ENCODE measurements at regions not wholly inside any gene's neighbourhood (a gene's known extent, or its start where the extent isn't known, plus 50 kb on each side); places are given as distances from the start of the nearest gene placed in this dataset.

DNA sequence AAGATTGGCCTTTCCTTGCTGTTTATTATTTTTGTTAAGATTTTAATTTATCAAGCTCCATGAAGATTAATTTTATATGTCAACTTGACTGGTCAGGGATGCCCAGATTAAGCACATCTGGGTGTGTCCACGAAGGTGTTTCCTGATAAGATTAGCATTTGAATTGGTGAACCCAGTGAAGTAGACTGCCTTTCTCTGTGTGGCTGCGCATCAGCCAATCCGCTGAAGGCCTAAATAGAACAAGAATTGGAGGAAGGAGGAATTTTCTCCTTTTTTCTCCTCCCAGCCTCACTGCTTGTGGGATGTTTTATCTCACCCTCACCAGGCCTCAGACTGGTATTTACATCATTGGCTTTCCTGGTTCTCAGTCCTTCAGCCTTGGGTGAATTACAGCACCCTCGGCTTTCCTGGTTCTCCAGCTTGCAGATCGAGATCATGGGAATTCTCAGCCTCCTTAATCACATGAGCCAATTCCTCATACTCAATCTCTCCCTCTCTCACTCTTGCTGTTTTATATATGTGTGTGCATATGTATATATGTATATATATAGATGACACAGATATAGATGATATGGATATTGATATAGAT, 135.4 kb upstream of the SPEF2 start:
- no peak for DNase-seq (ENCODE audit: low spot score)
- FAIRE-seq: no peak
- H3K27me3 ChIP-seq (ENCODE audit: control insufficient read depth in 1 of 2, insufficient read depth in 2 of 2, low read length in 2 of 2): no peaks in the 10 kb centered on the region
- no peaks in the 10 kb centered on the region for H3K9me3 ChIP-seq (ENCODE audit: low read length)
- TF ChIP-seq SP4 (CRISPR knock-in tag; IDR thresholded peaks at IDR 0.05) (no peak), IRF2 (CRISPR knock-in tag; IDR thresholded peaks at IDR 0.05) (no peak), ZNF253 (CRISPR knock-in tag; IDR thresholded peaks at IDR 0.05; ENCODE audit: borderline replicate concordance) (no peak), HDAC2 (CRISPR knock-in tag; IDR thresholded peaks at IDR 0.05) (no peak), ELF3 (CRISPR knock-in tag; IDR thresholded peaks at IDR 0.05) (no peak), PHB2 (IDR thresholded peaks at IDR 0.05; ENCODE audit: partially characterized antibody) (no peak), CENPX (CRISPR knock-in tag; IDR thresholded peaks at IDR 0.05) (no peak), ZMAT3 (CRISPR knock-in tag; conservative IDR thresholded peaks at IDR 0.05) (no peak), RARA (CRISPR knock-in tag; IDR thresholded peaks at IDR 0.05) (no peak), ZBTB20 (CRISPR knock-in tag; IDR thresholded peaks at IDR 0.05; ENCODE audit: borderline replicate concordance, low read depth) (no peak), WIZ (CRISPR knock-in tag; IDR thresholded peaks at IDR 0.05) (no peak), MTA3 (CRISPR knock-in tag; IDR thresholded peaks at IDR 0.05) (no peak), ZNF850 (CRISPR knock-in tag; conservative IDR thresholded peaks at IDR 0.05) (no peak), ZIK1 (CRISPR knock-in tag; IDR thresholded peaks at IDR 0.05; ENCODE audit: borderline replicate concordance, low read depth) (no peak), ZNF263 (CRISPR knock-in tag; IDR thresholded peaks at IDR 0.05) (no peak)
- TF ChIP-seq, protein P1, sequence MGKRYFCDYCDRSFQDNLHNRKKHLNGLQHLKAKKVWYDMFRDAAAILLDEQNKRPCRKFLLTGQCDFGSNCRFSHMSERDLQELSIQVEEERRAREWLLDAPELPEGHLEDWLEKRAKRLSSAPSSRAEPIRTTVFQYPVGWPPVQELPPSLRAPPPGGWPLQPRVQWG (CRISPR knock-in tag; IDR thresholded peaks at IDR 0.05; ENCODE audit: borderline replicate concordance, low read depth): no peak
- TF ChIP-seq, protein P2, sequence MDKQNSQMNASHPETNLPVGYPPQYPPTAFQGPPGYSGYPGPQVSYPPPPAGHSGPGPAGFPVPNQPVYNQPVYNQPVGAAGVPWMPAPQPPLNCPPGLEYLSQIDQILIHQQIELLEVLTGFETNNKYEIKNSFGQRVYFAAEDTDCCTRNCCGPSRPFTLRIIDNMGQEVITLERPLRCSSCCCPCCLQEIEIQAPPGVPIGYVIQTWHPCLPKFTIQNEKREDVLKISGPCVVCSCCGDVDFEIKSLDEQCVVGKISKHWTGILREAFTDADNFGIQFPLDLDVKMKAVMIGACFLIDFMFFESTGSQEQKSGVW (CRISPR knock-in tag; IDR thresholded peaks at IDR 0.05; ENCODE audit: borderline replicate concordance): no peak
- TF ChIP-seq, protein P3, sequence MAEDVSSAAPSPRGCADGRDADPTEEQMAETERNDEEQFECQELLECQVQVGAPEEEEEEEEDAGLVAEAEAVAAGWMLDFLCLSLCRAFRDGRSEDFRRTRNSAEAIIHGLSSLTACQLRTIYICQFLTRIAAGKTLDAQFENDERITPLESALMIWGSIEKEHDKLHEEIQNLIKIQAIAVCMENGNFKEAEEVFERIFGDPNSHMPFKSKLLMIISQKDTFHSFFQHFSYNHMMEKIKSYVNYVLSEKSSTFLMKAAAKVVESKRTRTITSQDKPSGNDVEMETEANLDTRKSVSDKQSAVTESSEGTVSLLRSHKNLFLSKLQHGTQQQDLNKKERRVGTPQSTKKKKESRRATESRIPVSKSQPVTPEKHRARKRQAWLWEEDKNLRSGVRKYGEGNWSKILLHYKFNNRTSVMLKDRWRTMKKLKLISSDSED (CRISPR knock-in tag; IDR thresholded peaks at IDR 0.05): no peak
- CTCF ChIA-PET (ENCODE audit: low intra/inter-chr PET ratio, low total read pairs): no interaction called here
- no peaks in the 10 kb centered on the region for H4K20me1 ChIP-seq (ENCODE audit: insufficient read depth, low read length)
- no peak overlapping the region for H3K4me3 ChIP-seq (replicated peaks in 1 of 3; ENCODE audit: insufficient read depth in 1 of 3, low read depth in 2 of 3, low read length in 3 of 3)
- POLR2A ChIA-PET: no interaction called here
- no peak overlapping the region for H2AFZ ChIP-seq (ENCODE audit: low read length)
- BruUV-seq (replicated peaks): no TSS peak
- H3K36me3 ChIP-seq (replicated peaks in 1 of 2; ENCODE audit: control insufficient read depth in 1 of 2, insufficient read depth in 2 of 2, low read length in 2 of 2): no peaks in the 10 kb centered on the region
- H3K4me2 ChIP-seq (ENCODE audit: low read depth, low read length): no peak overlapping the region
- H3K27ac ChIP-seq (ENCODE audit: extremely low read length, insufficient read depth, low read length): peak overlapping the region; percentile 91
- H3K9ac ChIP-seq (ENCODE audit: insufficient read depth, low read depth, low read length): no peak overlapping the region
- peaks cover 77% of the 10 kb centered on the region for H3K4me1 ChIP-seq (ENCODE audit: insufficient read depth, low read length)
- in situ Hi-C loops (cut with HindIII; ENCODE audit: extremely low pct_ligation_motif_present, low pct_unique_long_range_greater_than_20kb) (no loop called here), intact Hi-C loops (cut with micrococcal nuclease; ENCODE audit: unreplicated experiment) (loop anchor here (10.0 kb wide), 1 partner anchor 347 kb away; no protein-coding TSS in a partner anchor)
- 98% methylated on average over 5 of the region's 5 CpGs for WGBS (ENCODE audit: low lambda C conversion rate)
- no peak for ATAC-seq
- no peaks in the 10 kb centered on the region for H3K79me2 ChIP-seq (ENCODE audit: insufficient read depth, low read length)

All from HepG2 (cell line).